HG03139 (cell line): ENCODE measurements at regions not wholly inside any gene's neighbourhood (a gene's known extent, or its start where the extent isn't known, plus 50 kb on each side); places are given as distances from the start of the nearest gene placed in this dataset.

Experiments used
- ATAC-seq: cut with Tn5 transposase; IDR thresholded peaks from one replicate; pipeline ENCODE4 v1.9.1; 2021; ENCODE audit not compliant: unreplicated experiment

DNA sequence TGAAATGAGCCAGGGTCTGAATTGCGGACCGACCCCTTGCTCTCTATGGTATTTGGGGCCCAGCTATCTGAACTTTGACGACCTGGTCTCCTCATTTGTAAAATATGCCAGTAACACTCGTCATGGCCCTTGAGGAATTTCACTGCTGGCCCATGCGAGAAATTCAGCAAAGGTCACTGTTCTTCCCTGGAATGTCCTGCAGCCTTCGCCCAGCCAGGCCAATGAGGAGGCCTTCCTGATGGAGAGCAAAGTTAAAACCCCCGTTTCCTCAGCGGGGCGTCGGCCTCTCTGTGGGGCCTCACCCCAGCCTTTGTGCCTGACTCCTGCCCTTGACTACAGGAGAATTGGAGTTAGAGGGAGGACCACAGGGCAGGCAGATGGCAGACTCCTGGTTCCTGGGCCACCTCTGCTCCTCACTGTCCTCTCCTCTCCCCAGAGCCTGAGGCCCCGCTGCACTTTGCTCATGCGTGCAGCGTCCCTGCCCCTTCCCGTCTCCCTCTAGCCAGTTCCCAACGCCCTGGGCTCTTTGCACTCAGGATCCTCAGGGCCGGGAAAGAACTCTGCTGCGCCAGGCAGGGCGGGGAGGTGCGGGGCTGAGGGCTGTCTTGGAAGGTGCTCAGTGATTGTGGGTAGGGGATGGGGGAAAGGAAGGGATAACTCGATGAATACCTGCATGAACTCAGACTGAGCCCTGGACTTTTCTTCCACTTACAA is 257.0 kb upstream of the RAB6C start:
- no peak for ATAC-seq

DNA sequence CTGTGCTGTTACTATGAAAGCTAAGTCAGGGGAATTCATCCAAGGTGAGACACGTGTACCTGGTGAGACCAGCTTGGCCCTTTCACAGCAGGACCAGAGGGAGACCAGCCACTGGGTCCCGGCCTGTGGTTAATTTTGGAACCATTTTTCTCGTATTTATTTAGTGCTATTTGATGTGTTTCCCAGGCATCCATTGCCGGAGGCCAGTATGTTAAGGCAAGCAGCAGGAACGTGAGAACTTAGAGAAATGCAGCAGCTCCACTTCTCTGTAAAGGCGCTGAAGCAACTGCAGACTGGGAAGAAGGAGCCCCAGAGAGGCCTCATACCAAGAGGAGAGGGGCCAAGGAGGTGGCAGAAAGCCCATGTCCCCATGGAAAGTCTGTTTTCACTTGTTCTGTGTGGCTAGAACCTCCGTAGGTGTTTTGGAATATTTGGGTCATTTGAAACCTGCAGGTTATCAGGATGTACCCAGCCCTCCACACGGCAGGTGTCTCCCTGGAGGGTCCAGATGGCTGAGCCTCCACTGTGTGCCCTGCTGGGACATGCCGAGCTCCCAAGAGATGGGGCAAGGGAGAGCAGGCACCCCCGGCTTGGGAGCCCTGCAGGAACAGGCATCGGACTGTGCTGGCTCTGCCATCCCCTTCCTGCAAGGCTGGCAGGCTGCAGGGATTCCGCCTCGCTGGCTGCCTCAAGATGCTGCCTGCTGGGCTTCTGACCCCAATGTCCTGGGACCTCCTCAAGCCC is 256.0 kb upstream of the RAB6C start:
- no peak for ATAC-seq

DNA sequence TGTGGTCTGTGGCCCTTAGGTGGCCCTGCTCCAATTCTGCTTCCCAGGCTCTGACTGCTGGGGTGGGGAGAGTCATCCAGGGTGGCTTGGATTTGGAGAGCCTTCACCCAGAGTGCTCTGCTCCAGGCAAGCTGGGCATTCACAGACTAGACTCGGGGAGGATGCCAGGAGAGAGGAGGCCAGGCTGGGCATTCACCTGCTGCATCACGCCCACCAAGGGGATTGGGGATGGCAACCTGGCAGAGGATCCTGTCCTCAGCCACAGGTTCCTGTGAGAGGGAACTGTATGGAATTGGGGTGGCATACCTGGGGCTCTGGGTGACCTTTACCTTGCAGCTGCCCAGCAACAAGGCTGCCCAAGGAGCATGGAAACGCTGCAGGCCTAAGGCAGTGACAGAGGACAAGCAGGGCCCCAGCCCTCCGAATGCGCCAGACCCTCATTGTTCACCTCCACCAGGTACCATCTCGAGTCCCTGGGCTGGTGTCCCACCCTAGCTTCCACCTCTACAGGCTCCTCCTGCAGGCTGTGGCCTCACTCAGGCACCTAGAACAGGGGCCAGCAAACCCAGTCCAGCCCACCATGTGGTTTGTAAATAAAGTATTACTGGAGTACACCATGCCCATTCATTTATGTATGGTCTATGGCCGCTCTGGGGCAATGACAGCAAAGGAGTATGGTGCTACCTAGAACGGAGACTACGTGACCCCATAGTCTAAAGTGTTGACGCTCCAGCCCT is 255.3 kb upstream of the RAB6C start:
- ATAC-seq: no peak

DNA sequence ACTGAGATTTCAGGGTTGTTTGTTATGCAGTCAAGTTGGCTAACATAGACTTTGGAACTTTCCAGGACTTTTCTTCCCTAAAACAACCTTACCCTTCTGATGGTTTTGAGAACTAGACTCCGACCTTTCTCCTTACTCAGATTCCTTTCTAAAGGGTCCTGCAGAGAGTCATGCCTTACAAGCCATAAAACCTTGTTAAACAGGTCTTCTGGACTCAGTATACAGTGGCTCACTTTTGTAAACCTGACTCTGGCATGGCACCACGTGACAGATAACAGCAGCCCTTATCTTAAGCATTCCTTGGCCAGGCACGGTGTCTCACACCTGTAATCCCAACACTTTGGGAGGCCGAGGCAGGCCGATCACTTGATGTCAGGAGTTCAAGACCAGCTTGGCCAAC is 253.2 kb upstream of the RAB6C start:
- ATAC-seq: no peak

DNA sequence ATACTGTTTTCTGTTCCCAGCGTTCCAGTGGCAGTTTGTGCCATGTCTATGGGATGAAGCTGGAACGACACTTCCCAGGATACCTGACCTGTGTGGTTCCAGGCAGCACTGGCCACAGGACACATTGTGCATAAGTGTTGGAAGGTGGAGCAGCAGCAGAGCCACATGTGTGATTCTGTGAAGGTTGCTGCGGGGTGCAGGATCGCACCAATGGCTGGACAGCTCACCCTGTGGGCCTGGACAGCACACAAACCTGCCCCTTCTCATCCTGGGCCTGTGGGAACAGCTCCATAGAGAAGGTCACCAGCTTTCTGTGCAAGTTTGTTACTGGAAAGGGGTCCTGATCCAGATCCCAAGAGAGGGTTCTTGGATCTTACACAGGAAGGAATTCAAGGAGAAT is 252.2 kb upstream of the RAB6C start:
- no peak for ATAC-seq

DNA sequence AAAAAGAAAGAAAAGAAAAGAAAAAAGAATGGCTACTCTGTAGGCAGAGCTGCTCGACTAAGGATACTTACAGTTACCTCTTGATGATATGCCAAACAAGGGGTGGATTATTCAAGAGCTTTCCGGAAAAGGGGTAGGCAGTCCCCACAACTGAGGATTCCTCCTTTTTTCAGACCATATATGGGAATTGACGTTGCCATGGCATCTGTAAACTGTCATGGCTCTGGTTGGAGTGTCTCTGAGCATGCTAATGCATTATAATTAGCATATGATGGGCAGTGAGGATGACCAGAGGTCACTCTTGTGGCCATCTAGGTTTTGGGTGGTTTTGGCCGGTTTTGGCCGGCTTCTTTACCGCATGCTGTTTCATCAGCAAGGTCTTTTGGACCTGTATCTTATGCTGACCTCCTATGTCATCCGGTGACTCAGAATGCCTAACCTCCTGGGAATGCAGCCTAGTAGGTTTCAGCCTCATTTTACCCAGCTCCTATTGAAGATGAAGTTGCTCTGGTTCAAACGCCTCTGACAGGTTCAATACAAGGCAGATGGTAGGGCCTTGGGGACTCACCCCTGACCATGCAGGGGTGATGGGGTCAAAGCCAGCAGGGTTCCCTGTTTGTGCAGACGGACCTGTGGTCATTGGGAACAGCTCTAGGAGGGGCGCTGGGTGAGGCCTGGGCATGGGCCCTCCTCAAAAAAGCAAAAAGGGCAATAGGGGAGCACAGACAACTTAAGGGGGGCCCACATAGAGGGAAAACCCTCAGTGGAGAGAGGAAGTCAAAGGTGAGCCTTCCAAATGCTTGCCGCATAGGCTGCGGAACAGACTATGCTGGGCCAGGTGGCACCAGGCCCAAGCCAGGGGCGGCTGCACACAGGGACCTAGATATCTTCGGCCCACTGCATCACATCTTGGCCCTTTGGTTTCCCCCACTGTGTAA is 251.2 kb upstream of the RAB6C start:
- no peak for ATAC-seq

DNA sequence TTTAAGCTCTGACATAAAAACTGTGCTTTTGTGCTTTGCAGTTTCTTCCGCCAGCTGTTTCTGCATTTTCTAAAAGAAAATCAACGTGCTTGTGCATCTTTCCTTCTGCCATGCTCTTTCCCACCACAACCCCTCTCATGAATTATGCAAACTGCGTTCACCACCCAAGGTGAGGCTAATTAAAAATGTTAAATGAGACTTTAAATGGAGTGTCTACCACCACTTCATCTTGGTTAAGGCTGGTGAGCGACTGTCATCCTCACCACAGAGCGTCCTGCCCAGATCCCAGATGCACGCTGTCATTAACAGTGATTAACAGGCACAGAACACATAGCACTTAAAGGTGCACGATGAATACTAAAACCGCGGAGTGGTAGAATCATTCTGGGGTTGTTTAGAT is 250.5 kb upstream of the RAB6C start:
- no peak for ATAC-seq

DNA sequence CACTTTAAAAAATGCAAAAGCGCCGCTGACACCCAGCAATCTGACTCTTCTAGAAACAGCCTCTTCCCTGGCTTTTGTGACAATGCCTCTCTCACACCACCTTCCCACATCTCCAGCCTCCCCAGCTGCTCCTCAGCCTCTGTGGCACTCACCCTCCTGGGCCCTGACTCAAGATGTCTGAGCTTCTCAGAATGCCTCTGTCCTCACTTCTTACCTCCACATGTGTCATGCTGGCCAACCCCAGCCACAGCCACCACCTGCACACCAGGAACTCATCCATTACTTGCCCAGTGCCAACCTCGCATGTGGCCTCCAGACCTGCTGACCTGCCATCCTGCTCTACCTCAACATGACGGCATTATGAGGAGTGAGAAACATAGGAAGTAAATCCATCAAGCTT is 249.8 kb upstream of the RAB6C start:
- ATAC-seq: no peak

DNA sequence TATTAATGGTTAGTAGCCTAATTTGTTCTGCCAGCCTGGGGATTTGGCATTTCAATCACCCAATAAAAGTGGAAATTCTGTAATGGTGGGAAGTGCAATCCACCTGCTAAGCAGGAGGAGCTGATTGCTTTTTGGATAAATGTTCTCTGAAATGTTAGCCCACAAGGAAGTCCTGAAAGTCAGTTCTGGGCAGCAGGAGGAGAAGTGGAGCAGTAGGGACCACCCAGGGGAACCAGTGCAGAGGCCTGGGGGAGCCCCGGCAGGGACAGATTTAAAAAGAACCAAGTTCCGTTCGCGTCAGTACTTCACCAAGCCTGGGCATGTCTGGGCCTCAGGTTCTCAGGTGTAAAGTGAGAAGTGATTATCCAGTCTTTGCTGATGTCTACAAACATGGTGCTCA is 248.5 kb upstream of the RAB6C start:
- ATAC-seq: no peak

DNA sequence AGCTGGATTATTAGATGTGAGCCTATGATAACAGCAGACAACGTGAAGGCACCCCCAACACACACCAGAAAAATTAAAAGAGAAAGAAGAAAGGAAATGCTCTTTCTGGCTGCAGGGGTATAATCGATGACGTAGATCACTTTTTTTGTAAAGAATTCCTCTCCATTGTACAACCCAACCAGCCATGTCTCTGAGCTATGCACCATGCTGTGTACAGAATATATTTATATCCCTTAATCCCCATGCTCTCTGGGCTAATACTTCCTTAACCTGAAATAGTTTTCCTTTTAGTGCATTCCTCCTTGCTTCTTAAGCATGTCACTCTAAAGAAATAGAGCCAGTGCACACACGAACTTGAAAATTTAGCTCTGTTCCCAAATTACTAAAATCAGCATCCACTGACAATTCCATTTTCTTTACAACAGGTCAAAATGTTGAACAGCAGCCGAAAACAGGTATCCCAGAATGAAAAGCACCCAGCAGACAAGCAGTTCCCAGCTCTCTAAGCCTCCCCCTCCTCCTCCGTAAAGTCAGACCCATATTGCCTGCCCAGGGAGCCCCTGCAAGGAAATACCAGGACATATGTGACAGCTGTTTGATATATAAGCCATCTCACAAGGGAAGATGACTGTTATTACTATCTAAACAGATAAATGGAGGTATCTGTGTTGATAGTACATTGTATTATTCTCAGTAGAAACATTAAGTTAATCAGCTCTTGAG is 247.4 kb upstream of the RAB6C start:
- ATAC-seq: no peak

DNA sequence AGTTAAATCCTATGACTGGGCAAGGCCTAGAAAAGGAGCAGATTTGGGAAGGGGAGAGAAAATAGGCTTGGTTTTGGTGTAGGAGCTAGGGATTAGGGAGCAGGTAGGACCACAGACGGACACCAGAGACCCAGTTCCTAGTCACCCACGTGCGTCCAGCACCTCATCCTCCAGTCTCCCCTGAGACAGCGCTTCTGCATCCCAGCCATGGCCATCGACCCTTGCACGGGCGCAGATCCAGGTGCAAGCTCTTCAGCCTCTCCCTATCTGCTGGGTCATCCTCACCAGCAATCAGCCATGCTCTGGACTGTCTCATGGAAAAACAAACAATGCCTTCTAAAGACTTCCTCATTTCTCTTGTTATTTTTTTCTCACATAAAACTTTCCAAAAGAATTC is 246.8 kb upstream of the RAB6C start:
- ATAC-seq: no peak

DNA sequence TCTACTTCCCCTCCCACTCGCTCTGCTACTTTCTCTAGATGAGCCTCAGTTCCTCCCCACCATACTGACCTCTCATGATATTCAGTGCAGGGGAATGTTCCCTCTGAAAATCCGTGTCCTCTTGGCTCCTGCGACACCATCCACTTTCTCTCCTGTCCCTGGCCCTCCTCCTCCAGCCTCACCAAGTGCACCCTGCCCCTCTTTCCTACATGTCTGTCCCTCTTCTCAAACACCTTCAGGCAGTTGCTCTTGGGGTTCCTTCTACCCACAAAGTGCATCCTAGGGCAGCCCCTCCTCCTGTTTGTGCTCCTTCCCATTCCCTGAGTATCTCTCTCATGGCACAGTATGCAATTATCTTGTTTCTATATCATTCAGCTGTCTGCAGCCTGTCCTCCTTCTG is 246.4 kb upstream of the RAB6C start:
- ATAC-seq: no peak

DNA sequence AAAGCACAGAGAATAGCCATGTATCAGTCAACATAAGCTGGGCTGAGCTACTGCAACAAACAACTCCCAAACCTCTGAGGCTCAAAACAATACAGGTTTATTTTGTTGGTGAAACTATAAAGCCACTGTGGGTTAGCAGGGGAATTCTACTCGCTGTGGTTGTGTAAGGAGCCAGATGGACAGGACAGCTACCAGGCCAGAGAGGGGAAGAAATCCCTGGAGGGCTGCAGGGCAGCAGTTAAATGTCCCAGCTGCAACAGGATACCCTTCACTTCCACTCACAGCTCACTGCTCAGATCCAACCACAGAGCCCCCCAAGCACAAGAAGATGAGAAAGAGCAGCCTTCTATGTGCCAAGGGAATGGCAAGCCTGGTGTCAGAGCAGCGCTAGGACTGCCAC is 245.9 kb upstream of the RAB6C start:
- ATAC-seq: no peak

DNA sequence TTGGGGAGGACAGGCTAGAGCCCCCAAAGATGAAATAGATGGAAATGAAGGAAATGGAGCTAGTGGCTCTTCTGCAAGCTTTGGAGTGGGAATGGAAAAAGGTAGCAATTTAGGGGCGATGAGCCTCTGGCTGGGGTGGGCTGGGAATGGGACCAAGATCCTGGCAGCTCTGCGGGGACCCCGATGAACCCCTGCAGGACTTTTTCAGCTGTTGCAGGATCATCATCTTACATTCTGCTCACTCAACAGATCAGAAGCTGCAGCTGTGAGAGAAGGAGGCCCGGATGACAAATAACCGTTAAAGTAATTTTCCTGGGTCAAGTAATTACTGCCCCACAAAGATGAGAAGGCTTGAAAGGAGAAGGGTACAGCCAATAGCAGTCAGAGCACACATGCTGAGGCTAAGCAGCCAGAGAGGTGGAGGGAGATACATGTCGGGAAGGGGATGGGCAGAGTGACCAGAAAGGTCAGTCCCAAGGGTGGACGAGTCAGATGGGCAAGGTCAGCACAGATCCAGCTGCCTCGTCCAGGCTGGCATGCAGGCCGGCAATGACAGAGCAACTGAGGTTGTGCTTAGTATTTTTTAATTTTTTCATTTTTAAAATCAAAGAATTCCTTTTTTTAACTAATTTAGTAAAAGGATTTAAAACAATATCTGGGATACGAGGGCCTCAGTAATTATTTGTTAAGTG is 245.0 kb upstream of the RAB6C start:
- no peak for ATAC-seq

DNA sequence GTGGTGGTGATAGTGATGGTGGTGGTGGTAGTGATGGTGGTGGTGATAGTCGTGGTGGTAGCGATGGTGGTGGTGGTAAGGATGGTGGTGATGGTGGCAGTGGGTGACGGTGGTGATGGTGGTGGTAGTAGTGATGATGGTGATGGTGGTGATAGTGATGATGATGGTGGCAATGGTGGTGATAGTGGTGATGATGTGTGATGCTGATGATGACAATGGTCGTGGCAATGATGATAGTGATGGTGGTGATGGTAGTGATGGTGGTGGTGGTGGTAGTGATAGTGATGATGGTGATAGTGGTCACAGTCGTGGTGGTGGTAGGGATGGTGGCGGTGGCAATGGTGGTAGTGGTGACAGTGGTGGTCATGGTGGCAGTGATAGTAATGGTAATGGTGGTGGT is 243.9 kb upstream of the RAB6C start:
- ATAC-seq: no peak

DNA sequence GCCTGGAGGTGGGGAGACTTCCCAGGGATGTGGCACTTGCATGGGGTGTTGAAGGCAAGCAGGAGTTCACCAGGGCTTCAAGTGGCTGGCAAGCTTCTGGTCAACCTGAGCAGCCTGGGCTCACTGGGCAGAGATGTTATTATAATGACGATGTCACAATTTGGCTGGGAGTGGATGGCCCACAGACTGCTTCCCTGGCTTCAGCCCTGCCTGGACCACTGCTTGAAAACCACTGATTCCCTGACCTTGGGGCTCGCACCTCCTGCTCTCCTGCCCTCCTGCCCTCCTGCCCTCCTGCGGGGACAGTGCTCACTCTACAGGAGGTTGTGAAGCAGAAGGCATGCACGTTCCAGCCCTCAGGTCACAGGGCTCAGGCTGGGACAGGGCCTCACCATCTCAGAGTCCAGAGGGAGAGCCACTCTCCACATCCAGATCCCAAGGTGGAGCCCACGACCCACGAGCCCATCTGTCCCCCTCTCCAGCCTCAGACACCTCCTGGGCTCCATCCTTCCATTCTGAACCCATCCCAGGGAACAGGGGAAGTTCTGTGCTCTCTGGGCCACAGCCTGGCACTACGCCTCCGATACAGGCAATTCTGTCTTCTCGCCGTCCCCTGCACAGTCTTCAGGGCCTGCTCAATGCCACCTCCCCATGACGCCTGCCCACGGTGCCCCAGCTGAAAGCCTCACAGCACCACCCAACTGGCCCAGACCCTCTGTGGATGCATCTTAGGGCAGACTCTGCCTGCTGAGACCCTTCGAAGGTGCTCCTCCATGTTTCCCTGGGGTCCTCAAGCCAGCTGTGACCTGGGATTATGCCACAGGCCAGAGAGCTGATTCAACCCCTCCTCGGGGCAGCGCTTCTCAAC is 241.6 kb upstream of the RAB6C start:
- no peak for ATAC-seq

DNA sequence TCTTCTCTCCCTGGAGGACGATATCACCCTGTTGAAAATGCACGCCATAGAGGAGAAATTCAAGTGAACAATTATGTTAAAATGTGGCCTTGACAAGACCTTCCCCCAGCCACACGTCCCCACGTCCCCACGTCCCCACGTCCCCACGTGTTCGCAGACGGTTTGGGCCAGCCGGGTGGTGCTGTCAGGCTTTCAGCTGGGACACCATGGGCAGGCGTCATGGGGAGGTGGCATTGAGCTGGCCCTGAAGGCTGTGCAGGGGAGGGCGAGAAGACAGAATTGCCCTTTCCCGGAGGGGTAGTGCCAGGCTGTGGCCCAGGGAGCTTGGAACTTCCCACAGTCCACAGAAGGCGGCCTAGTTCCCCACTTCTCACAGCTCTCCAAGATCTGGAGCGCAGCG is 240.7 kb upstream of the RAB6C start:
- ATAC-seq: no peak

DNA sequence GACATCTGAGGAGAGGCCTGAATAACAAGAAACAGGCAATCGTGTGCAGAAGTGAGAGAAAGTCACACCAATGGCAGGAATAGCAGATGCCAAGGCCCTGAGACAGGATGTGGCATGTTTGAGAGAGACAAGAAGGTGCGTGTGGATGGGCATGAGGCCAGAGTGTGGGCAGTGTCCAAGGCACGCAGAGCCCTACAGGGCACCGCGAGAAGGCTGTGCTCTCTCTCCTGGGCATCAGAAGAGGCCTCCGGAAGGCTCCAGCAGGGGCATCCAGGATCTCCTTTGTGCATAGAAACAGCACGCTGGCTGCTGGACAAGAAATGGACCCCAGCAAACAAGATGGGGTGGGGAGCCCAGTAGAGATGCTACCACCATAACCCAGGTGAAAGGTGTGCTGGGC is 239.0 kb upstream of the RAB6C start:
- no peak for ATAC-seq

DNA sequence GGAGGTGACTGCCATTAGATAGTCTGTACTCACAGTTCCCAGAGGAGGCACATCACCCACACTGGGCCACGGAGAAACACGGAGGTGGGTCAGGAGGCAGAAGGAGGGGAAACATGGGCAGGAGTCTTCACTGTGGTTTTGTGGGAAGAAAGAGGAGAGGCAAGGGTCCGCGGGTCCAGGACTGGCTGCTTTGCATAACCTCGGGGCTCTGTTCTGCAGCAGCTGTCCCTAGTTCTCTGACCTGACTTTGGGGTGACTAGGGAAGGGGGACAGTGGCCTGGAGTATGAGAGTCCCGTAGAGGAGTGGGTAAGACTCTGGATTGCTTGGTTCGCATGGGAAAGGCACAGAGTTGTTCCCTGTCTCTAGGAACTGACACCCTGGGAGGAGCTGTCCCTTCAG is 238.3 kb upstream of the RAB6C start:
- ATAC-seq: no peak
